ENCODE measurements at regions not wholly inside any gene's neighbourhood (a gene's known extent, or its start where the extent isn't known, plus 50 kb on each side); places are given as distances from the start of the nearest gene placed in this dataset.

GRCh38 chr1:70546726-70547125, 135.7 kb downstream of the CTH start:
- DNase-seq (ENCODE audit: insufficient read length, low spot score) = no peak
- no peak for FAIRE-seq
- no peak for TF ChIP-seq PAX5 (IDR thresholded peaks at IDR 0.05; ENCODE audit: insufficient read depth, low read length, severe bottlenecking)
- no peak for TF ChIP-seq TAF1 (IDR thresholded peaks at IDR 0.05; ENCODE audit: low read depth, low read length)
- no peak for TF ChIP-seq POLR2AphosphoS5 (IDR thresholded peaks at IDR 0.05; ENCODE audit: low read depth, low read length)
- TF ChIP-seq POU2F2 (IDR thresholded peaks at IDR 0.05; ENCODE audit: low read depth, low read length) = no peak
- no peak for TF ChIP-seq POLR2A (IDR thresholded peaks at IDR 0.05; ENCODE audit: low read depth, low read length)
- no peak for TF ChIP-seq SPI1 (IDR thresholded peaks at IDR 0.05; ENCODE audit: low read depth, low read length)

- TF ChIP-seq POLR2A (IDR thresholded peaks at IDR 0.05; ENCODE audit: low read depth, low read length) (no peak), SPI1 (IDR thresholded peaks at IDR 0.05; ENCODE audit: low read depth, low read length) (no peak), POU2F2 (IDR thresholded peaks at IDR 0.05; ENCODE audit: low read depth, low read length) (no peak), TAF1 (IDR thresholded peaks at IDR 0.05; ENCODE audit: low read depth, low read length) (no peak), PAX5 (IDR thresholded peaks at IDR 0.05; ENCODE audit: insufficient read depth, low read length, severe bottlenecking) (no peak), POLR2AphosphoS5 (IDR thresholded peaks at IDR 0.05; ENCODE audit: low read depth, low read length) (no peak)
- no peak for DNase-seq (ENCODE audit: insufficient read length, low spot score)
Measured at GRCh38 chr1:70552662-70553566, 141.8 kb downstream of the CTH start.

GRCh38 chr1:70553567-70553956, 142.5 kb downstream of the CTH start:
- DNase-seq (ENCODE audit: insufficient read length, low spot score) (no peak), FAIRE-seq (no peak)
- TF ChIP-seq TAF1 (IDR thresholded peaks at IDR 0.05; ENCODE audit: low read depth, low read length) (no peak), POLR2AphosphoS5 (IDR thresholded peaks at IDR 0.05; ENCODE audit: low read depth, low read length) (no peak), POU2F2 (IDR thresholded peaks at IDR 0.05; ENCODE audit: low read depth, low read length) (no peak), POLR2A (IDR thresholded peaks at IDR 0.05; ENCODE audit: low read depth, low read length) (no peak), SPI1 (IDR thresholded peaks at IDR 0.05; ENCODE audit: low read depth, low read length) (no peak), PAX5 (IDR thresholded peaks at IDR 0.05; ENCODE audit: insufficient read depth, low read length, severe bottlenecking) (no peak)

More at GRCh38 chr1:70552662-70553566, 141.8 kb downstream of the CTH start:
- no peak for FAIRE-seq

GRCh38 chr1:70554341-70554740, 143.3 kb downstream of the CTH start:
- no peak for FAIRE-seq
- TF ChIP-seq PAX5 (IDR thresholded peaks at IDR 0.05; ENCODE audit: insufficient read depth, low read length, severe bottlenecking) = no peak
- TF ChIP-seq SPI1 (IDR thresholded peaks at IDR 0.05; ENCODE audit: low read depth, low read length) = no peak
- no peak for TF ChIP-seq TAF1 (IDR thresholded peaks at IDR 0.05; ENCODE audit: low read depth, low read length)
- TF ChIP-seq POLR2A (IDR thresholded peaks at IDR 0.05; ENCODE audit: low read depth, low read length) = no peak
- TF ChIP-seq POLR2AphosphoS5 (IDR thresholded peaks at IDR 0.05; ENCODE audit: low read depth, low read length) = no peak

GRCh38 chr1:70556541-70556940, 145.5 kb downstream of the CTH start:
- TF ChIP-seq POLR2AphosphoS5 (IDR thresholded peaks at IDR 0.05; ENCODE audit: low read depth, low read length) (no peak), PAX5 (IDR thresholded peaks at IDR 0.05; ENCODE audit: insufficient read depth, low read length, severe bottlenecking) (no peak), SPI1 (IDR thresholded peaks at IDR 0.05; ENCODE audit: low read depth, low read length) (no peak), POU2F2 (IDR thresholded peaks at IDR 0.05; ENCODE audit: low read depth, low read length) (no peak), TAF1 (IDR thresholded peaks at IDR 0.05; ENCODE audit: low read depth, low read length) (no peak), POLR2A (IDR thresholded peaks at IDR 0.05; ENCODE audit: low read depth, low read length) (no peak)
- no peak for FAIRE-seq
- no peak for DNase-seq (ENCODE audit: insufficient read length, low spot score)

More at GRCh38 chr1:70554341-70554740, 143.3 kb downstream of the CTH start:
- no peak for DNase-seq (ENCODE audit: insufficient read length, low spot score)

GRCh38 chr1:70567167-70567566, 156.1 kb downstream of the CTH start:
- no peak for DNase-seq (ENCODE audit: insufficient read length, low spot score)
- no peak for TF ChIP-seq POLR2AphosphoS5 (IDR thresholded peaks at IDR 0.05; ENCODE audit: low read depth, low read length)
- TF ChIP-seq POLR2A (IDR thresholded peaks at IDR 0.05; ENCODE audit: low read depth, low read length) = no peak
- no peak for TF ChIP-seq TAF1 (IDR thresholded peaks at IDR 0.05; ENCODE audit: low read depth, low read length)
- no peak for TF ChIP-seq SPI1 (IDR thresholded peaks at IDR 0.05; ENCODE audit: low read depth, low read length)
- TF ChIP-seq POU2F2 (IDR thresholded peaks at IDR 0.05; ENCODE audit: low read depth, low read length) = no peak
- no peak for TF ChIP-seq PAX5 (IDR thresholded peaks at IDR 0.05; ENCODE audit: insufficient read depth, low read length, severe bottlenecking)
- FAIRE-seq = no peak

- no peak for TF ChIP-seq POLR2AphosphoS5 (IDR thresholded peaks at IDR 0.05; ENCODE audit: low read depth, low read length)
- TF ChIP-seq PAX5 (IDR thresholded peaks at IDR 0.05; ENCODE audit: insufficient read depth, low read length, severe bottlenecking) = no peak
- no peak for TF ChIP-seq TAF1 (IDR thresholded peaks at IDR 0.05; ENCODE audit: low read depth, low read length)
- TF ChIP-seq POLR2A (IDR thresholded peaks at IDR 0.05; ENCODE audit: low read depth, low read length) = no peak
- no peak for TF ChIP-seq POU2F2 (IDR thresholded peaks at IDR 0.05; ENCODE audit: low read depth, low read length)
- no peak for TF ChIP-seq SPI1 (IDR thresholded peaks at IDR 0.05; ENCODE audit: low read depth, low read length)
- no peak for DNase-seq (ENCODE audit: insufficient read length, low spot score)
Measured at GRCh38 chr1:70571191-70571590, 160.1 kb downstream of the CTH start.

GRCh38 chr1:70573317-70573843, 162.3 kb downstream of the CTH start:
- no peak for FAIRE-seq
- TF ChIP-seq POLR2A (IDR thresholded peaks at IDR 0.05; ENCODE audit: low read depth, low read length) = no peak
- no peak for TF ChIP-seq POLR2AphosphoS5 (IDR thresholded peaks at IDR 0.05; ENCODE audit: low read depth, low read length)
- TF ChIP-seq PAX5 (IDR thresholded peaks at IDR 0.05; ENCODE audit: insufficient read depth, low read length, severe bottlenecking) = no peak
- TF ChIP-seq SPI1 (IDR thresholded peaks at IDR 0.05; ENCODE audit: low read depth, low read length) = no peak
- TF ChIP-seq TAF1 (IDR thresholded peaks at IDR 0.05; ENCODE audit: low read depth, low read length) = no peak
- no peak for TF ChIP-seq POU2F2 (IDR thresholded peaks at IDR 0.05; ENCODE audit: low read depth, low read length)
- no peak for DNase-seq (ENCODE audit: insufficient read length, low spot score)

More at GRCh38 chr1:70571191-70571590, 160.1 kb downstream of the CTH start:
- FAIRE-seq = no peak

GRCh38 chr1:70581661-70582060, 170.6 kb downstream of the CTH start:
- TF ChIP-seq TAF1 (IDR thresholded peaks at IDR 0.05; ENCODE audit: low read depth, low read length) (no peak), PAX5 (IDR thresholded peaks at IDR 0.05; ENCODE audit: insufficient read depth, low read length, severe bottlenecking) (no peak), POU2F2 (IDR thresholded peaks at IDR 0.05; ENCODE audit: low read depth, low read length) (no peak), SPI1 (IDR thresholded peaks at IDR 0.05; ENCODE audit: low read depth, low read length) (no peak), POLR2AphosphoS5 (IDR thresholded peaks at IDR 0.05; ENCODE audit: low read depth, low read length) (no peak), POLR2A (IDR thresholded peaks at IDR 0.05; ENCODE audit: low read depth, low read length) (no peak)
- no peak for DNase-seq (ENCODE audit: insufficient read length, low spot score)
- FAIRE-seq = no peak

Data from GM12891 (cell line).